ENCODE measurements at regions not wholly inside any gene's neighbourhood (a gene's known extent, or its start where the extent isn't known, plus 50 kb on each side); places are given as distances from the start of the nearest gene placed in this dataset.
A peak's percentile ranks its signal among the peaks of the same experiment; 100 is the strongest.

- intact Hi-C loops (cut with DNase I) = no loop called here
- TF ChIP-seq POLR2A (IDR thresholded peaks at IDR 0.05) = no peak
- no peak for TF ChIP-seq CTCF (IDR thresholded peaks at IDR 0.05)
- Histone ChIP-seq H3K4me1 (peaks cover 0 to 9% (median 0%) of the 10 kb centered on the region in 12 donors), H3K27ac (no peak overlapping the region), H3K9me3 (peaks cover 0 to 5% (median 0%) of the 10 kb centered on the region in 12 donors), H3K36me3 (no peaks in the 10 kb centered on the region), H3K4me3 (no peak overlapping the region), H3K27me3 (no peaks in the 10 kb centered on the region)
- ATAC-seq = no peak
- WGBS, 4 donors = 78 to 90% (median 81%) methylated on average over 1 of the region's 1 CpG
- no peak for DNase-seq
Observed at GRCh38 chr1:224563666-224564065, 52.5 kb upstream of the CNIH3 start.

- no peak for ATAC-seq
- WGBS, 4 donors = 73 to 83% (median 77%) methylated on average over 3 of the region's 3 CpGs
- Histone ChIP-seq H3K27ac (no peak overlapping the region), H3K4me3 (no peak overlapping the region), H3K9me3 (peaks cover 0 to 5% (median 0%) of the 10 kb centered on the region in 12 donors), H3K36me3 (no peaks in the 10 kb centered on the region), H3K27me3 (no peaks in the 10 kb centered on the region), H3K4me1 (peaks cover 0 to 9% (median 0%) of the 10 kb centered on the region in 12 donors)
- intact Hi-C loops (cut with DNase I) = no loop called here
- TF ChIP-seq CTCF (IDR thresholded peaks at IDR 0.05) = no peak
- DNase-seq = no peak
Observed at GRCh38 chr1:224564454-224565084, 51.5 kb upstream of the CNIH3 start.

GRCh38 chr1:224565186-224565585 lies 50.9 kb upstream of the CNIH3 start:
- H3K27ac ChIP-seq = no peak overlapping the region
- H3K4me3 ChIP-seq = no peak overlapping the region
- H3K9me3 ChIP-seq = peaks cover 0 to 5% (median 0%) of the 10 kb centered on the region in 12 donors
- intact Hi-C loops (cut with DNase I) = no loop called here
- no peak for DNase-seq
- peak in 2 of 4 donors; percentile 12 to 61 for ATAC-seq
- TF ChIP-seq POLR2A (IDR thresholded peaks at IDR 0.05) = no peak
- no peak for TF ChIP-seq CTCF (IDR thresholded peaks at IDR 0.05)
- no peaks in the 10 kb centered on the region for H3K27me3 ChIP-seq
- no peaks in the 10 kb centered on the region for H3K36me3 ChIP-seq
- 79 to 93% (median 83%) methylated on average over 5 of the region's 5 CpGs for WGBS, 4 donors
- H3K4me1 ChIP-seq = peaks cover 0 to 9% (median 0%) of the 10 kb centered on the region in 12 donors

GRCh38 chr1:224565611-224566406 lies 50.3 kb upstream of the CNIH3 start:
- ATAC-seq = no peak

More at GRCh38 chr1:224565611-224566406, 50.3 kb upstream of the CNIH3 start:
- no peak for DNase-seq
- H3K27ac ChIP-seq = no peak overlapping the region
- TF ChIP-seq CTCF (IDR thresholded peaks at IDR 0.05) (no peak), POLR2A (IDR thresholded peaks at IDR 0.05) (no peak)
- peaks cover 0 to 9% (median 0%) of the 10 kb centered on the region in 12 donors for H3K4me1 ChIP-seq
- no peaks in the 10 kb centered on the region for H3K9me3 ChIP-seq
- intact Hi-C loops (cut with DNase I) = no loop called here
- 71 to 75% (median 73%) methylated on average over 3 of the region's 3 CpGs for WGBS, 4 donors
- H3K36me3 ChIP-seq = no peaks in the 10 kb centered on the region
- no peaks in the 10 kb centered on the region for H3K27me3 ChIP-seq
- no peak overlapping the region for H3K4me3 ChIP-seq
